Immature natural killer cell (primary cell): ENCODE measurements at regions not wholly inside any gene's neighbourhood (a gene's known extent, or its start where the extent isn't known, plus 50 kb on each side); places are given as distances from the start of the nearest gene placed in this dataset.
A peak's percentile ranks its signal among the peaks of the same experiment; 100 is the strongest.
"Not testable (repeated sequence)": the region's sequence is repeated elsewhere in the genome, so short reads cannot be mapped to it uniquely, and the experiment has no call there.

Source experiments
- DNase-seq, 3 donors: peaks; one replicate each; pipeline ENCODE4 v3.0.0; 2022; ENCODE audit warnings: mixed read lengths in 1 of 3
- H3K27ac Mint-ChIP-seq, 6 donors: one replicate each; pipeline ENCODE4 v1.8.0; 2020; ENCODE audit warnings: mixed read lengths in 6 of 6, mild to moderate bottlenecking in 5 of 6, inconsistent platforms in 4 of 6, moderate library complexity in 3 of 6
- H3K27me3 Mint-ChIP-seq, 3 donors: one replicate each; pipeline ENCODE4 v1.8.0; 2020 to 2021; ENCODE audit warnings: low read depth in 3 of 3, mild to moderate bottlenecking in 3 of 3, mixed read lengths in 3 of 3, moderate library complexity in 3 of 3, inconsistent platforms in 1 of 3
- H3K36me3 Mint-ChIP-seq, 3 donors: one replicate each; pipeline ENCODE4 v1.8.0; 2020; ENCODE audit warnings: mixed read lengths in 3 of 3, inconsistent platforms in 2 of 3, mild to moderate bottlenecking in 2 of 3
- H3K4me1 Mint-ChIP-seq, 2 donors: one replicate each; pipeline ENCODE4 v1.8.0; 2020; ENCODE audit warnings: inconsistent platforms in 2 of 2, mild to moderate bottlenecking in 2 of 2, mixed read lengths in 2 of 2, moderate library complexity in 1 of 2
- H3K4me3 Mint-ChIP-seq, 5 donors: one replicate each; pipeline ENCODE4 v1.8.0; 2020; ENCODE audit warnings: mild to moderate bottlenecking in 5 of 5, mixed read lengths in 5 of 5, inconsistent platforms in 3 of 5, moderate library complexity in 3 of 5
- H3K9me3 Mint-ChIP-seq, 6 donors: one replicate each; pipeline ENCODE4 v1.8.0; 2020; ENCODE audit warnings: mild to moderate bottlenecking in 6 of 6, mixed read lengths in 6 of 6, inconsistent platforms in 4 of 6, moderate library complexity in 3 of 6

GRCh38 chr12:34126805-34127204 lies 104.5 kb downstream of the ALG10 start:
- peak overlapping the region in 5 of 6 donors; percentile 56 to 90 (median 73) for H3K27ac Mint-ChIP-seq
- H3K27me3 Mint-ChIP-seq = peaks cover 0 to 7% (median 2%) of the 10 kb centered on the region in 3 donors
- H3K9me3 Mint-ChIP-seq = no peaks in the 10 kb centered on the region
- H3K4me1 Mint-ChIP-seq = peaks cover 15 to 21% of the 10 kb centered on the region in 2 donors
- no peak for DNase-seq
- peaks cover 0 to 6% (median 0%) of the 10 kb centered on the region in 3 donors for H3K36me3 Mint-ChIP-seq
- H3K4me3 Mint-ChIP-seq = peak overlapping the region; percentile 76 to 86 (median 84)

DNA sequence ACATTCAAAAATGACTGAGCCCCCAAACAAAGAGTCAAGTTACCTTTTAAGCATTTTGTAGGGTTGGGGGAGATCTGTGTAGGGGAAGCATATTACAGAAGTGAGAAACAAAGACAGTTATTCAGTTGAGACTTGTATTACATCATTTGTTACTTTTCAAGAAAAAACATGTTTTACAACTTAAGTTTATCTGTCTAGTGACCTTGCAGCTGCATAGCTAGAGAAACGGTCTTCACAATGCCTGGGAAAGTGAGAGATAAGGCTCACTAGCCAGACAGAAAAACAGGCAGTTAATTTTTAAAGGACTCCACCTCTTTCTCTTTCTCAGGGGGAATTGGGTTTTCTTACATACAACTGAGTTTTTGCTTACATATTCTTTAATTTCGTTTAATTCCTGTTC lies 105.1 kb downstream of the ALG10 start:
- not testable (repeated sequence) for H3K4me3 Mint-ChIP-seq, H3K27me3 Mint-ChIP-seq, H3K36me3 Mint-ChIP-seq, H3K27ac Mint-ChIP-seq, DNase-seq, H3K9me3 Mint-ChIP-seq
- peaks cover 15 to 21% of the 10 kb centered on the region in 2 donors for H3K4me1 Mint-ChIP-seq

- Mint-ChIP-seq H3K9me3 (peaks cover 0 to 1% (median 0%) of the 10 kb centered on the region in 6 donors), H3K4me3 (no peak overlapping the region), H3K4me1 (no peaks in the 10 kb centered on the region), H3K27ac (no peak overlapping the region), H3K27me3 (peaks cover 0 to 4% (median 3%) of the 10 kb centered on the region in 3 donors), H3K36me3 (no peaks in the 10 kb centered on the region)
- no peak for DNase-seq
These were observed 120.1 kb downstream of the ALG10 start for GRCh38 chr12:34142430-34142829.

- H3K9me3 Mint-ChIP-seq = peaks cover 0 to 3% (median 0%) of the 10 kb centered on the region in 6 donors
- peaks cover 0 to 2% (median 2%) of the 10 kb centered on the region in 3 donors for H3K27me3 Mint-ChIP-seq
- no peak overlapping the region for H3K27ac Mint-ChIP-seq
- DNase-seq = no peak
- no peak overlapping the region for H3K4me3 Mint-ChIP-seq
- no peaks in the 10 kb centered on the region for H3K4me1 Mint-ChIP-seq
- no peaks in the 10 kb centered on the region for H3K36me3 Mint-ChIP-seq
These were observed 128.7 kb downstream of the ALG10 start for GRCh38 chr12:34151019-34151418.

DNA sequence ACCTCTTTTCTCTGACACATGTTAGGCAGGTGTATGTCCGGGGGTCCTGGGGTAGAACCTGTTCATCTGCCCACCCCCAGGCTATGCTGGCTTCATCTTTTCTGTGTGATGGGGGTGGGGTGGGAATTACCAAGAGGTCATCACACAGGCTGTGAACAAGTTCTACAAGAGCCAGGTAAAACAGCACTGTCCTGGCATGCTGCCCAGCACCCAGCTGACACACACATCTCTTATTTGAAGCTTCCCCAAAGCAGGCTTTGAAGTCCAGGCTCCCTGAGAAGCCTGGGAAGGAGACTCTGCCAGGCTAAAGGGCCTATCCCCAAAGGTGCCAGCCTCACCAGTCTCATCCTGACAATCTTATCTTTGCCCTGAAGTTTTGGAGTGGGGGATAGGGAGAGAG lies 141.1 kb downstream of the ALG10 start:
- Mint-ChIP-seq H3K4me1 (no peaks in the 10 kb centered on the region), H3K27ac (no peak overlapping the region), H3K27me3 (peaks cover 0 to 4% (median 3%) of the 10 kb centered on the region in 3 donors), H3K4me3 (no peak overlapping the region), H3K9me3 (peaks cover 0 to 3% (median 0%) of the 10 kb centered on the region in 6 donors), H3K36me3 (no peaks in the 10 kb centered on the region)
- no peak for DNase-seq

DNA sequence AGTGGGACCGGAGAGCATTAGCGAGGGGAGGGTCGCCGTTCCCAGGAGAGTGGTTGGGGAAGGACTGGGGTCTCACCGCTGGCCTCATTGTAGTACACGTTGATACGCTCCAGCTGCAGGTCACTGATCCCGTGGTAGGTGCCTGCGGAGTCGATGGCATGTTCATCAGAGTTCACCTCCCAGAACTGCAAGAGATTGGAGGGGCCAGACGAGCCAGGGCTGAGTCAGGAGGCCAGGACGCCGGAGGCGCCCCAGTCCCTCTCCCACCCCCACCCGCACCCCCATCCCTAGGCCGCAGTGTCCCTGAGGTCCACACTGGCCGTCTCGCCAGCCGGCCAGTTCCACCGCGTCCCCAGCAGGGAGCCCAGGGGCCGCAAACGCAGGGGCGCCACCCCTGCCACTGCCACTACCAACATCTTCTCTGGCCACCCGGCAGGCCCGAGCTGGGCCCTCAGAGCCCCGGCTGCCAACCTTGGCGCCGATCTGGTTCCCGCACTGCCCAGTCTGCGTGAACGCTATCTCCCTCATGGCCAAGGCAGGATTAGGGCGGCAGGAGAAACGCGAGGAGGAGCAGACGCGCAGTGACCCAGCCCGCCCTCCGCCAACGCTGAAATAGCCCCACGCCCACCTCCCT lies 144.2 kb downstream of the ALG10 start:
- Mint-ChIP-seq H3K27ac (no peak overlapping the region), H3K4me3 (no peak overlapping the region), H3K4me1 (no peaks in the 10 kb centered on the region), H3K36me3 (no peaks in the 10 kb centered on the region), H3K9me3 (peaks cover 0 to 3% (median 0%) of the 10 kb centered on the region in 6 donors), H3K27me3 (no peaks in the 10 kb centered on the region)
- no peak for DNase-seq

GRCh38 chr12:34168507-34168906 lies 146.2 kb downstream of the ALG10 start:
- not testable (repeated sequence) for H3K36me3 Mint-ChIP-seq, H3K9me3 Mint-ChIP-seq, DNase-seq, H3K4me3 Mint-ChIP-seq, H3K27me3 Mint-ChIP-seq, H3K4me1 Mint-ChIP-seq, H3K27ac Mint-ChIP-seq

GRCh38 chr12:34186492-34186891 lies 164.2 kb downstream of the ALG10 start:
- peaks cover 0 to 7% (median 0%) of the 10 kb centered on the region in 6 donors for H3K9me3 Mint-ChIP-seq
- H3K27ac Mint-ChIP-seq = no peak overlapping the region
- H3K36me3 Mint-ChIP-seq = no peaks in the 10 kb centered on the region
- H3K4me1 Mint-ChIP-seq = no peaks in the 10 kb centered on the region
- peaks cover 0 to 4% (median 2%) of the 10 kb centered on the region in 3 donors for H3K27me3 Mint-ChIP-seq
- H3K4me3 Mint-ChIP-seq = no peak overlapping the region
- DNase-seq = no peak

GRCh38 chr12:34188974-34189373 lies 166.7 kb downstream of the ALG10 start:
- Mint-ChIP-seq H3K27me3 (peaks cover 0 to 8% (median 6%) of the 10 kb centered on the region in 3 donors), H3K36me3 (no peaks in the 10 kb centered on the region), H3K4me3 (no peak overlapping the region), H3K4me1 (no peaks in the 10 kb centered on the region), H3K9me3 (peaks cover 0 to 4% (median 0%) of the 10 kb centered on the region in 6 donors), H3K27ac (no peak overlapping the region)
- no peak for DNase-seq

- Mint-ChIP-seq H3K9me3 (no peaks in the 10 kb centered on the region), H3K4me1 (no peaks in the 10 kb centered on the region), H3K36me3 (no peaks in the 10 kb centered on the region), H3K27me3 (peaks cover 0 to 8% (median 6%) of the 10 kb centered on the region in 3 donors), H3K27ac (no peak overlapping the region), H3K4me3 (no peak overlapping the region)
- no peak for DNase-seq
These were observed 167.8 kb downstream of the ALG10 start for GRCh38 chr12:34190054-34190453.

- Mint-ChIP-seq H3K27me3 (peaks cover 0 to under 1% (median 0%) of the 10 kb centered on the region in 3 donors), H3K36me3 (no peaks in the 10 kb centered on the region), H3K9me3 (no peaks in the 10 kb centered on the region), H3K27ac (no peak overlapping the region), H3K4me1 (no peaks in the 10 kb centered on the region), H3K4me3 (no peak overlapping the region)
- DNase-seq = no peak
These were observed 176.6 kb downstream of the ALG10 start for GRCh38 chr12:34198924-34199323.

DNA sequence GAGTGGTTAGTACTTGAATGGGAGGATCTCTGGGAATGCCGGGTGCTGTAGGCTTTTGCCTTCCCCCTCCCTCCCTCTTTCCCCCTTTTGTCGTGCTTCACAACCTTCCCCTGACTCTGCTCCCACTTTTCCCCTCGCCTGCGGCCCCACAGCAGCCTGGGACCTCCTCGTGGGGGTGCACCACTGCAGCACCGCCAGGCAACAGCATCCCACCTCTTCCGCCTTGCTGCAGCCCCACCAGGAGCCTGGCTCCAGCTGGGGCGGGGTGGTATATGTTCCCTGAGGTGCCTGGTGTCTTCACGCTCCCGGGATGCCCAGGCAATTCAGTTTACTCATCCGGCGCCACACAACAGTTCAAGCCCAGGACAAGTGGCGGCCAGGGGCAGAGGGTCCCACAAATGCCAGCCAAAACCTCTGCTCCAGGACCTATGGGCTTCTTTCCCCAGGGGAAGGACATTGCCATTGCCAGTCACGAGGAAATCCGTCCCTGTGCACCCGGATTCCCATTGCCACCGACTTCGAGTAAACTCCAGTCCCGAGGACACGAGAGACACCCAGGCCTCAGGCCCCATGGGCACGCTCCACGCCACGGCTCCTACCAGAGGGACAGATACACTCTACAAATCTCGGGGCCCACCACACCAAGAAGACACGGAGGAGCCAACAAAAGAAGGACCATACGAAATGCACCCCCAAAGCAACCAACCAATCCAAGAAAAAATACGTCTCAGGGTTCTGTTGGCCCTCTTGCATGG lies 181.7 kb downstream of the ALG10 start:
- Mint-ChIP-seq H3K9me3 (peaks cover 0 to 3% (median 0%) of the 10 kb centered on the region in 6 donors), H3K27me3 (peaks cover 0 to 3% (median 0%) of the 10 kb centered on the region in 3 donors), H3K36me3 (no peaks in the 10 kb centered on the region), H3K4me1 (no peaks in the 10 kb centered on the region), H3K4me3 (no peak overlapping the region), H3K27ac (no peak overlapping the region)
- no peak for DNase-seq

DNA sequence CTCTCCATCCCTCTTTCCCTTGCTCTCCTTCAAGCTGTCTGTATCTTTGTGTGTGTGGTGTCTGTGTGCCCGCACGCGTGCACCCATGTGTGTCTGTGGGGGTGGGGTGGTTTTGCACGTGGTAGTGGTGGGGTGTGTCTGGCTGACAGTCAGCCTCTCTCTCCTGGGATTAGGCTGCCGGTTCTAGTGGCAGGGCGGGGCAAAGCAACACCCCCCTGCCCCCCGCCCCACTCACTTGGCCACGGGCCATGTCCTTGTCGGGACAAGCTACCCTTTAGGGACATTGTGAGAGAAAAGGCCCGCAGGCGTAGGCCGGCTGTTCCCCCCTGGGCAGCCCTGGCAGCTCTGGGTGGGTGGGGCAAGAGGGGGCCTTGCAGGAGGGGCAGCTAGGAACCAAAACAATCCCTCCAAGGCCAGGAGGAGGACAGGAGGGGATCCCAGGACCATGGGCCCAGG lies 182.6 kb downstream of the ALG10 start:
- H3K27ac Mint-ChIP-seq = no peak overlapping the region
- no peaks in the 10 kb centered on the region for H3K36me3 Mint-ChIP-seq
- no peak for DNase-seq
- H3K4me3 Mint-ChIP-seq = no peak overlapping the region
- H3K9me3 Mint-ChIP-seq = peaks cover 0 to 3% (median 0%) of the 10 kb centered on the region in 6 donors
- H3K4me1 Mint-ChIP-seq = no peaks in the 10 kb centered on the region
- peaks cover 0 to 3% (median 0%) of the 10 kb centered on the region in 3 donors for H3K27me3 Mint-ChIP-seq

- Mint-ChIP-seq H3K36me3 (no peaks in the 10 kb centered on the region), H3K4me3 (no peak overlapping the region), H3K4me1 (no peaks in the 10 kb centered on the region), H3K27ac (no peak overlapping the region), H3K9me3 (peaks cover 0 to 3% (median 0%) of the 10 kb centered on the region in 6 donors), H3K27me3 (peaks cover 0 to 3% (median 0%) of the 10 kb centered on the region in 3 donors)
- no peak for DNase-seq
These were observed 183.1 kb downstream of the ALG10 start for GRCh38 chr12:34205401-34205800.
